HepG2 (cell line): ENCODE measurements at regions not wholly inside any gene's neighbourhood (a gene's known extent, or its start where the extent isn't known, plus 50 kb on each side); places are given as distances from the start of the nearest gene placed in this dataset.

Experiments
- ATAC-seq: fragments of 200-7000 bp; cut with Tn5 transposase; 3 replicates; pipeline ENCODE4 v1.9.1; 2020; ENCODE audit warnings: mild to moderate bottlenecking, moderate library complexity
- BruUV-seq: library from RNA; stranded (reverse); fragments of 400-500 nt; replicated peaks from 2 replicates; lab custom pipeline; 2021; lab: Mats Ljungman, UMichigan
- CTCF ChIA-PET: fragments of 300-600 bp; formaldehyde crosslinking; extraction: SDS; loops from one replicate; lab custom pipeline; 2021; ENCODE audit warnings: low total read pairs, inconsistent platforms, low intra/inter-chr PET ratio; lab: Yijun Ruan, JAX
- POLR2A ChIA-PET: fragments of 350-600 bp; sonication (Branson Sonifier 250); formaldehyde crosslinking; loops from one replicate; lab custom pipeline; 2020; ENCODE audit warnings: antibody characterized with exemption, inconsistent platforms; lab: Yijun Ruan, JAX
- DNase-seq: peaks from one replicate; pipeline ENCODE4 v3.0.0-alpha.2; 2015; ENCODE audit warnings: low spot score
- FAIRE-seq: peaks from 3 replicates; lab custom pipeline; 2011; peaks lifted over from hg19 to GRCh38; lab: Jason Lieb, UNC
- H2AFZ ChIP-seq: one replicate; pipeline ENCODE4 v1.6.1; 2011; ENCODE audit warnings: low read length, inconsistent platforms
- H3K27ac ChIP-seq: fragments of 300-600 bp; 3 replicates; pipeline ENCODE4 v1.8.0; 2011; ENCODE audit warnings: mixed run types, mild to moderate bottlenecking, mixed read lengths, low read length, inconsistent platforms; ENCODE audit not compliant: insufficient read depth; ENCODE audit errors: extremely low read length
- H3K27me3 ChIP-seq, 2 experiments: fragments of 200-600 bp in 1 of 2; 2 replicates in 1 of 2; 3 replicates in 1 of 2; pipeline versions ENCODE4 v1.6.0 to v1.8.0; 2011; ENCODE audit warnings: low read length in 2 of 2, mild to moderate bottlenecking in 2 of 2, moderate library complexity in 2 of 2, inconsistent platforms in 1 of 2; ENCODE audit not compliant: insufficient read depth in 2 of 2, control insufficient read depth in 1 of 2
- H3K36me3 ChIP-seq, 2 experiments: fragments of 200-600 bp in 1 of 2; replicated peaks in 1 of 2; 2 replicates in 1 of 2; 3 replicates in 1 of 2; pipeline versions ENCODE4 v1.5.1 to v1.8.0; 2011; ENCODE audit warnings: low read length in 2 of 2, inconsistent platforms in 1 of 2; ENCODE audit not compliant: insufficient read depth in 2 of 2, control insufficient read depth in 1 of 2
- H3K4me1 ChIP-seq: 2 replicates; pipeline ENCODE4 v1.5.1; 2012; ENCODE audit warnings: low read length, inconsistent platforms; ENCODE audit not compliant: insufficient read depth
- H3K4me2 ChIP-seq: 2 replicates; pipeline ENCODE4 v1.6.0; 2011; ENCODE audit warnings: low read depth, low read length, inconsistent platforms
- H3K4me3 ChIP-seq, 3 experiments: fragments of 200-600 bp in 1 of 3; sonication (generic), shearing (Covaris generic) in 1 of 3; replicated peaks in 1 of 3; 2 replicates each; pipeline ENCODE4 v1.5.1; 2011 to 2016; ENCODE audit warnings: low read length in 3 of 3, inconsistent platforms in 2 of 3, low read depth in 2 of 3, mild to moderate bottlenecking in 2 of 3, control low read depth in 1 of 3, mixed read lengths in 1 of 3; ENCODE audit not compliant: insufficient read depth in 1 of 3
- H3K79me2 ChIP-seq: one replicate; pipeline ENCODE4 v1.6.1; 2011; ENCODE audit warnings: low read length, inconsistent platforms; ENCODE audit not compliant: insufficient read depth
- H3K9ac ChIP-seq: 2 replicates; pipeline ENCODE4 v1.6.0; 2011; ENCODE audit warnings: mild to moderate bottlenecking, low read depth, low read length, inconsistent platforms; ENCODE audit not compliant: insufficient read depth
- H3K9me3 ChIP-seq: 2 replicates; pipeline ENCODE4 v1.5.1; 2012; ENCODE audit warnings: mild to moderate bottlenecking, low read length
- H4K20me1 ChIP-seq: 2 replicates; pipeline ENCODE4 v1.6.0; 2011; ENCODE audit warnings: inconsistent platforms, mild to moderate bottlenecking, low read length, moderate library complexity; ENCODE audit not compliant: insufficient read depth
- ATF7-NPFF ChIP-seq: sonication (generic); formaldehyde crosslinking; IDR thresholded peaks from 2 replicates; pipeline ENCODE4 v1.8.1; 2023; ENCODE audit warnings: mild to moderate bottlenecking, low read depth, missing genetic modification reagents, moderate library complexity
- ETV5 ChIP-seq: IDR thresholded peaks from 2 replicates; pipeline ENCODE4 v1.6.1; 2018; ENCODE audit warnings: missing biosample characterization, missing genetic modification reagents, inconsistent platforms, borderline replicate concordance
- IRF2 ChIP-seq: IDR thresholded peaks from 2 replicates; pipeline ENCODE4 v1.6.1; 2018; ENCODE audit warnings: missing genetic modification reagents, missing compliant biosample characterization
- PHF21A ChIP-seq: sonication (generic); formaldehyde crosslinking; IDR thresholded peaks from 2 replicates; pipeline ENCODE4 v1.5.0; 2020; ENCODE audit warnings: mild to moderate bottlenecking, missing genetic modification reagents
- SNAPC2 ChIP-seq: sonication (generic); formaldehyde crosslinking; IDR thresholded peaks from 2 replicates; pipeline ENCODE4 v1.8.1; 2022; ENCODE audit warnings: mild to moderate bottlenecking, missing genetic modification reagents
- ZNF530 ChIP-seq: sonication (generic); formaldehyde crosslinking; IDR thresholded peaks from 2 replicates; pipeline ENCODE4 v1.5.0; 2020; ENCODE audit warnings: low read depth, mild to moderate bottlenecking, missing genetic modification reagents
- WGBS: methylation state at CpG from one replicate; pipeline ENCODE4 v1.1.6; 2017; ENCODE audit warnings: low lambda C conversion rate; 5-methylcytosine and 5-hydroxymethylcytosine counted together
- in situ Hi-C: cut with HindIII; loops from 2 replicates; pipeline ENCODE4 v1.10.0; 2017; ENCODE audit warnings: low pct_unique_long_range_greater_than_20kb; ENCODE audit not compliant: extremely low pct_ligation_motif_present
- intact Hi-C: fragments of 100-400 bp; cut with micrococcal nuclease; formaldehyde crosslinking; loops from one replicate; pipeline ENCODE4 v1.10.0; 2022; ENCODE audit not compliant: unreplicated experiment
- TF ChIP-seq, protein P1 (sequence below): sonication (generic); formaldehyde crosslinking; IDR thresholded peaks from 2 replicates; pipeline ENCODE4 v1.5.0; 2020; ENCODE audit warnings: mild to moderate bottlenecking, missing genetic modification reagents

DNA sequence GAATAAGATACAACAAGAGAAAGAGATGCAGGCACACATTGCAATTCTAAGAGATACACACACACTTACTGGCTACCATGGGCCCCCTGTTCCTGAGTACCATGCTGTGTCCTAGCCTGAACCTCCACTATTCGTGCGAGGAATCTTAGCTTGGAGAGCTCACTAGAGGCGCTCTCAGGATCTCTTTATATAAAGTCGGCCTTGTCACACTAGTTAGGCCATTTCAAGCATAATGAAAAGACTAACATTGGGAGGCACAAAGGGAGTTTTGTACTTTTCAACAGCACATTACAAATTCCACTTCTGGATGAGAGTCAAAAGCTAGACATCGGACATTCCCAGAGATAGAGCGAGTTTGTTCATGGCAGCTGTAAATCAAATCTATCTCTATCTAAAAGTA, 365.2 kb downstream of the DSEL start:
- CTCF ChIA-PET: no interaction called here
- Histone ChIP-seq H4K20me1 (no peaks in the 10 kb centered on the region), H3K79me2 (no peaks in the 10 kb centered on the region), H3K9me3 (no peaks in the 10 kb centered on the region), H3K27ac (no peak overlapping the region), H3K36me3 (no peaks in the 10 kb centered on the region), H3K4me1 (no peaks in the 10 kb centered on the region), H2AFZ (no peak overlapping the region), H3K9ac (no peak overlapping the region), H3K4me2 (no peak overlapping the region), H3K4me3 (no peak overlapping the region), H3K27me3 (no peaks in the 10 kb centered on the region)
- POLR2A ChIA-PET: no interaction called here
- no TSS peak for BruUV-seq
- 72% methylated on average over 6 of the region's 6 CpGs for WGBS
- in situ Hi-C loops (no loop called here), intact Hi-C loops (no loop called here)
- TF ChIP-seq, protein P1, sequence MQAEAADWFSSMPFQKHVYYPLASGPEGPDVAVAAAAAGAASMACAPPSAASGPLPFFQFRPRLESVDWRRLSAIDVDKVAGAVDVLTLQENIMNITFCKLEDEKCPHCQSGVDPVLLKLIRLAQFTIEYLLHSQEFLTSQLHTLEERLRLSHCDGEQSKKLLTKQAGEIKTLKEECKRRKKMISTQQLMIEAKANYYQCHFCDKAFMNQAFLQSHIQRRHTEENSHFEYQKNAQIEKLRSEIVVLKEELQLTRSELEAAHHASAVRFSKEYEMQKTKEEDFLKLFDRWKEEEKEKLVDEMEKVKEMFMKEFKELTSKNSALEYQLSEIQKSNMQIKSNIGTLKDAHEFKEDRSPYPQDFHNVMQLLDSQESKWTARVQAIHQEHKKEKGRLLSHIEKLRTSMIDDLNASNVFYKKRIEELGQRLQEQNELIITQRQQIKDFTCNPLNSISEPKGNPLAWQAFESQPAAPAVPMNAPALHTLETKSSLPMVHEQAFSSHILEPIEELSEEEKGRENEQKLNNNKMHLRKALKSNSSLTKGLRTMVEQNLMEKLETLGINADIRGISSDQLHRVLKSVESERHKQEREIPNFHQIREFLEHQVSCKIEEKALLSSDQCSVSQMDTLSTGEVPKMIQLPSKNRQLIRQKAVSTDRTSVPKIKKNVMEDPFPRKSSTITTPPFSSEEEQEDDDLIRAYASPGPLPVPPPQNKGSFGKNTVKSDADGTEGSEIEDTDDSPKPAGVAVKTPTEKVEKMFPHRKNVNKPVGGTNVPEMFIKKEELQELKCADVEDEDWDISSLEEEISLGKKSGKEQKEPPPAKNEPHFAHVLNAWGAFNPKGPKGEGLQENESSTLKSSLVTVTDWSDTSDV (CRISPR knock-in tag): no peak
- TF ChIP-seq SNAPC2 (CRISPR knock-in tag) (no peak), IRF2 (CRISPR knock-in tag) (no peak), PHF21A (CRISPR knock-in tag) (no peak), ETV5 (CRISPR knock-in tag) (no peak), ATF7-NPFF (CRISPR knock-in tag) (no peak), ZNF530 (no peak)
- ATAC-seq (no peak), DNase-seq (no peak), FAIRE-seq (no peak)
